H1 (cell line): ENCODE measurements at regions not wholly inside any gene's neighbourhood (a gene's known extent, or its start where the extent isn't known, plus 50 kb on each side); places are given as distances from the start of the nearest gene placed in this dataset.

Source experiments
- CTCF ChIA-PET: fragments of 300-600 bp; sonication (Branson Sonifier 250); formaldehyde crosslinking; loops from one replicate; lab custom pipeline; 2021; ENCODE audit not compliant: partially characterized antibody; lab: Charles Lee
- POLR2A ChIA-PET: fragments of 300-600 bp; sonication (Branson Sonifier 250); formaldehyde crosslinking; loops from one replicate; lab custom pipeline; 2021; ENCODE audit warnings: inconsistent platforms; ENCODE audit not compliant: partially characterized antibody; lab: Charles Lee
- DNase-seq, 2 experiments: peaks; one replicate each; pipeline versions ENCODE4 v3.0.0 to v3.0.0-alpha.2; 2010 to 2022; ENCODE audit warnings: low spot score in 2 of 2, low read depth in 1 of 2, mixed read lengths in 1 of 2
- FAIRE-seq: peaks from 2 replicates; lab custom pipeline; 2011; peaks lifted over from hg19 to GRCh38; lab: Jason Lieb, UNC
- H2AFZ ChIP-seq: 2 replicates; pipeline ENCODE4 v1.8.1; 2012; ENCODE audit warnings: low read length, inconsistent platforms
- H2AK5ac ChIP-seq: 2 replicates; pipeline ENCODE4 v1.6.1; 2013; ENCODE audit warnings: low read depth, low read length
- H2BK120ac ChIP-seq: replicated peaks from 2 replicates; pipeline ENCODE3; 2013; ENCODE audit warnings: low read depth, low read length, inconsistent platforms
- H2BK12ac ChIP-seq: 2 replicates; pipeline ENCODE4 v1.6.1; 2013; ENCODE audit warnings: low read depth, low read length
- H2BK15ac ChIP-seq: 2 replicates; pipeline ENCODE4 v1.6.1; 2013; ENCODE audit warnings: low read length
- H2BK20ac ChIP-seq: 2 replicates; pipeline ENCODE4 v1.6.1; 2013; ENCODE audit warnings: low read length
- H2BK5ac ChIP-seq: 2 replicates; pipeline ENCODE4 v1.6.1; 2013; ENCODE audit warnings: low read depth, low read length
- H3K14ac ChIP-seq: 2 replicates; pipeline ENCODE4 v1.6.1; 2013; ENCODE audit warnings: inconsistent platforms; ENCODE audit not compliant: insufficient read length
- H3K18ac ChIP-seq: 2 replicates; pipeline ENCODE4 v1.6.1; 2013; ENCODE audit warnings: low read length; ENCODE audit errors: extremely low read depth
- H3K23ac ChIP-seq: 2 replicates; pipeline ENCODE4 v1.6.1; 2013; ENCODE audit warnings: inconsistent platforms; ENCODE audit not compliant: insufficient read length
- H3K23me2 ChIP-seq: 2 replicates; pipeline ENCODE4 v1.6.1; 2013; ENCODE audit warnings: low read depth, low read length
- H3K27ac ChIP-seq: 2 replicates; pipeline ENCODE4 v1.6.1; 2011; ENCODE audit warnings: low read depth, low read length, inconsistent platforms
- H3K27me3 ChIP-seq, 4 experiments: replicated peaks in 1 of 4; 1 replicate in 1 of 4; 2 replicates in 3 of 4; pipeline versions ENCODE4 v1.6.1 to v1.8.1; 2011 to 2013; ENCODE audit warnings: low read length in 3 of 4, mild to moderate bottlenecking in 3 of 4, inconsistent platforms in 2 of 4, mixed read lengths in 2 of 4, moderate library complexity in 1 of 4; ENCODE audit not compliant: control insufficient read depth in 3 of 4, insufficient read depth in 3 of 4; ENCODE audit errors: extremely low read depth in 1 of 4
- H3K36me3 ChIP-seq, 4 experiments: 2 replicates each; pipeline versions ENCODE4 v1.6.1 to v1.8.1; 2011 to 2013; ENCODE audit warnings: mild to moderate bottlenecking in 4 of 4, low read length in 3 of 4, moderate library complexity in 2 of 4, control low read depth in 1 of 4, inconsistent platforms in 1 of 4; ENCODE audit not compliant: insufficient read depth in 4 of 4, control insufficient read depth in 2 of 4
- H3K4ac ChIP-seq: replicated peaks from 2 replicates; pipeline ENCODE3; 2013; ENCODE audit warnings: low read length, low read depth, mixed read lengths, inconsistent platforms; ENCODE audit not compliant: insufficient read length
- H3K4me1 ChIP-seq, 4 experiments: replicated peaks in 1 of 4; 1 replicate in 1 of 4; 2 replicates in 3 of 4; pipeline versions ENCODE4 v1.6.1 to v1.8.1; 2011 to 2013; ENCODE audit warnings: low read length in 3 of 4, inconsistent platforms in 2 of 4, mixed read lengths in 1 of 4; ENCODE audit not compliant: insufficient read depth in 4 of 4, control insufficient read depth in 3 of 4
- H3K4me2 ChIP-seq, 2 experiments: 2 replicates each; pipeline versions ENCODE4 v1.6.1 to v1.8.1; 2011 to 2013; ENCODE audit warnings: low read depth in 2 of 2, low read length in 2 of 2, control low read depth in 1 of 2, inconsistent platforms in 1 of 2, mild to moderate bottlenecking in 1 of 2; ENCODE audit not compliant: insufficient read depth in 1 of 2
- H3K4me3 ChIP-seq, 4 experiments: fragments of 200-600, 300-600 bp in 1 of 4; sonication (generic), shearing (Covaris generic), sonication (Bioruptor Twin) in 1 of 4; 2 replicates each; pipeline versions ENCODE4 v1.5.1 to v1.8.1; 2011 to 2016; ENCODE audit warnings: low read length in 4 of 4, low read depth in 3 of 4, control low read depth in 2 of 4, inconsistent platforms in 2 of 4, mild to moderate bottlenecking in 2 of 4, mixed read lengths in 1 of 4, moderate library complexity in 1 of 4; ENCODE audit not compliant: insufficient read depth in 2 of 4; ENCODE audit errors: extremely low read depth in 1 of 4
- H3K56ac ChIP-seq: replicated peaks from 2 replicates; pipeline ENCODE3; 2013; ENCODE audit warnings: low read depth, mild to moderate bottlenecking, mixed read lengths, low read length, inconsistent platforms; ENCODE audit not compliant: insufficient read length
- H3K79me1 ChIP-seq: 2 replicates; pipeline ENCODE4 v1.6.1; 2013; ENCODE audit warnings: low read depth, low read length, control low read depth
- H3K79me2 ChIP-seq, 2 experiments: 2 replicates each; pipeline versions ENCODE4 v1.6.1 to v1.8.1; 2012 to 2013; ENCODE audit warnings: low read length in 2 of 2, mild to moderate bottlenecking in 2 of 2, inconsistent platforms in 1 of 2; ENCODE audit not compliant: insufficient read depth in 2 of 2, control insufficient read depth in 1 of 2
- H3K9ac ChIP-seq, 4 experiments: replicated peaks in 1 of 4; 1 replicate in 1 of 4; 2 replicates in 3 of 4; pipeline versions ENCODE4 v1.6.1 to v1.8.1; 2011 to 2013; ENCODE audit warnings: low read depth in 3 of 4, low read length in 3 of 4, control low read depth in 2 of 4, mild to moderate bottlenecking in 2 of 4, moderate library complexity in 2 of 4, inconsistent platforms in 1 of 4; ENCODE audit errors: extremely low read depth in 1 of 4
- H3K9me3 ChIP-seq, 2 experiments: 2 replicates each; pipeline versions ENCODE4 v1.6.1 to v1.8.1; 2012 to 2013; ENCODE audit warnings: mild to moderate bottlenecking in 2 of 2, moderate library complexity in 2 of 2, control low read depth in 1 of 2, inconsistent platforms in 1 of 2, low read depth in 1 of 2, low read length in 1 of 2, mixed read lengths in 1 of 2; ENCODE audit not compliant: insufficient read depth in 2 of 2
- H4K20me1 ChIP-seq, 2 experiments: replicated peaks in 1 of 2; 2 replicates each; pipeline versions ENCODE3 to v1.8.1; 2011 to 2013; ENCODE audit warnings: inconsistent platforms in 2 of 2, low read length in 2 of 2, mild to moderate bottlenecking in 1 of 2; ENCODE audit not compliant: insufficient read depth in 2 of 2, control insufficient read depth in 1 of 2
- H4K5ac ChIP-seq: 2 replicates; pipeline ENCODE4 v1.6.1; 2013; ENCODE audit warnings: low read length, low read depth, mixed read lengths, inconsistent platforms; ENCODE audit not compliant: insufficient read length
- H4K8ac ChIP-seq: 2 replicates; pipeline ENCODE4 v1.8.0; 2013; ENCODE audit warnings: mild to moderate bottlenecking, moderate library complexity, low read length, inconsistent platforms; ENCODE audit not compliant: insufficient read depth; ENCODE audit errors: extremely low read depth
- H4K91ac ChIP-seq: replicated peaks from 2 replicates; pipeline ENCODE3; 2013; ENCODE audit warnings: low read length, mixed read lengths, inconsistent platforms; ENCODE audit not compliant: insufficient read length
- KDM5A ChIP-seq: fragments of 200-600 bp; IDR thresholded peaks from 2 replicates; pipeline ENCODE4 v1.7.1; 2012; ENCODE audit warnings: mild to moderate bottlenecking, low read length, inconsistent platforms, mixed read lengths
- WGBS, 2 experiments: shearing (Covaris generic) in 1 of 2; methylation state at CpG; one replicate each; pipeline versions ENCODE4 v1.1.6 to v1.1.7; 2013 to 2015; ENCODE audit warnings: low lambda C conversion rate in 2 of 2, mixed read lengths in 2 of 2, inconsistent platforms in 1 of 2, low coverage in 1 of 2, missing lambda C conversion rate in 1 of 2; ENCODE audit not compliant: insufficient replicate concordance in 2 of 2, insufficient coverage in 1 of 2, insufficient read length in 1 of 2; ENCODE audit errors: extremely low coverage in 1 of 2, missing lambda C conversion rate in 1 of 2; 5-methylcytosine and 5-hydroxymethylcytosine counted together

- H3K4me1 ChIP-seq, result no peaks in the 10 kb centered on the region
- no peak overlapping the region for H3K4me3 ChIP-seq
- no peak overlapping the region for H3K14ac ChIP-seq
- H2AK5ac ChIP-seq, result no peak overlapping the region
- no peaks in the 10 kb centered on the region for H3K79me1 ChIP-seq
- H3K18ac ChIP-seq, result no peak overlapping the region
- no peaks in the 10 kb centered on the region for H3K23me2 ChIP-seq
- H3K4me2 ChIP-seq, result no peak overlapping the region
- H3K23ac ChIP-seq, result no peak overlapping the region
- no peak for DNase-seq
- no peak overlapping the region for H3K9ac ChIP-seq
- no peak overlapping the region for H2AFZ ChIP-seq
- CTCF ChIA-PET, result no interaction called here
- FAIRE-seq, result no peak
- H3K27me3 ChIP-seq, result peaks cover 0 to 1% (median 0%) of the 10 kb centered on the region in 4 experiments; a peak in 1 of 7 replicates
- POLR2A ChIA-PET, result no interaction called here
- H3K36me3 ChIP-seq, result no peaks in the 10 kb centered on the region
- no peak overlapping the region for H2BK20ac ChIP-seq
- H3K27ac ChIP-seq, result no peak overlapping the region
- no peak overlapping the region for H4K8ac ChIP-seq
- H4K20me1 ChIP-seq, result no peaks in the 10 kb centered on the region
- H3K9me3 ChIP-seq, result peaks cover 6% of the 10 kb centered on the region in 2 experiments; a peak in 2 of 4 replicates
- no peak overlapping the region for H3K56ac ChIP-seq
- no peak overlapping the region for H3K4ac ChIP-seq
- H2BK12ac ChIP-seq, result no peak overlapping the region
- no peak overlapping the region for H2BK15ac ChIP-seq
- H2BK5ac ChIP-seq, result no peak overlapping the region
- H4K91ac ChIP-seq, result no peak overlapping the region
- no peak overlapping the region for H4K5ac ChIP-seq
- no peaks in the 10 kb centered on the region for H3K79me2 ChIP-seq
- H2BK120ac ChIP-seq, result no peak overlapping the region
- WGBS, 2 experiments, result 92% methylated on average over 5 of the region's 5 CpGs; no CpG with 5 or more reads in 1 of the 2 experiments
- TF ChIP-seq KDM5A, result no peak
Observed at GRCh38 chr6:10014557-10014956, 400.3 kb downstream of the TFAP2A start.
